IPS-20b (cell line): ENCODE measurements at regions not wholly inside any gene's neighbourhood (a gene's known extent, or its start where the extent isn't known, plus 50 kb on each side); places are given as distances from the start of the nearest gene placed in this dataset.

Source experiments
- H3K27ac ChIP-seq: one replicate; pipeline ENCODE4 v1.5.1; 2013; ENCODE audit warnings: low read length
- H3K27me3 ChIP-seq: 2 replicates; pipeline ENCODE4 v1.6.1; 2013; ENCODE audit warnings: mild to moderate bottlenecking, low read length, inconsistent platforms; ENCODE audit not compliant: insufficient read depth
- H3K36me3 ChIP-seq: 2 replicates; pipeline ENCODE4 v1.6.1; 2013; ENCODE audit warnings: low read depth, mild to moderate bottlenecking, inconsistent platforms, low read length, moderate library complexity; ENCODE audit not compliant: insufficient read depth
- H3K4me1 ChIP-seq: 2 replicates; pipeline ENCODE4 v1.6.1; 2013; ENCODE audit warnings: mild to moderate bottlenecking, control low read depth, inconsistent platforms, low read length, moderate library complexity; ENCODE audit not compliant: insufficient read depth
- H3K4me3 ChIP-seq: 2 replicates; pipeline ENCODE4 v1.5.1; 2013; ENCODE audit warnings: mild to moderate bottlenecking, low read length, inconsistent platforms
- H3K9ac ChIP-seq: 2 replicates; pipeline ENCODE4 v1.6.1; 2013; ENCODE audit warnings: low read depth, mild to moderate bottlenecking, inconsistent platforms, low read length, moderate library complexity
- H3K9me3 ChIP-seq: 2 replicates; pipeline ENCODE4 v1.6.1; 2013; ENCODE audit warnings: mild to moderate bottlenecking, low read depth, low read length, inconsistent platforms; ENCODE audit not compliant: insufficient read depth

- Histone ChIP-seq H3K27ac (no peak overlapping the region), H3K4me1 (peaks cover 8% of the 10 kb centered on the region), H3K9me3 (no peaks in the 10 kb centered on the region), H3K27me3 (peaks cover 3% of the 10 kb centered on the region; the same call in 1 of the 2 replicates), H3K9ac (no peak overlapping the region), H3K36me3 (no peaks in the 10 kb centered on the region), H3K4me3 (no peak overlapping the region)
Measured at GRCh38 chr3:137469263-137469662, 294.9 kb upstream of the SOX14 start.

GRCh38 chr3:137471130-137471529 lies 293.0 kb upstream of the SOX14 start:
- Histone ChIP-seq H3K4me3 (no peak overlapping the region), H3K36me3 (no peaks in the 10 kb centered on the region), H3K4me1 (peaks cover 8% of the 10 kb centered on the region), H3K27me3 (peaks cover 3% of the 10 kb centered on the region; the same call in 1 of the 2 replicates), H3K9me3 (no peaks in the 10 kb centered on the region), H3K27ac (no peak overlapping the region), H3K9ac (no peak overlapping the region)

GRCh38 chr3:137471558-137472204 lies 292.4 kb upstream of the SOX14 start:
- Histone ChIP-seq H3K9me3 (no peaks in the 10 kb centered on the region), H3K36me3 (no peaks in the 10 kb centered on the region), H3K27ac (no peak overlapping the region), H3K9ac (no peak overlapping the region), H3K4me3 (no peak overlapping the region), H3K27me3 (peaks cover 3% of the 10 kb centered on the region; the same call in 1 of the 2 replicates), H3K4me1 (peaks cover 8% of the 10 kb centered on the region)

- H3K9ac ChIP-seq = no peak overlapping the region
- no peak overlapping the region for H3K27ac ChIP-seq
- no peaks in the 10 kb centered on the region for H3K36me3 ChIP-seq
- no peak overlapping the region for H3K4me3 ChIP-seq
- H3K4me1 ChIP-seq = no peaks in the 10 kb centered on the region
- no peaks in the 10 kb centered on the region for H3K27me3 ChIP-seq
- peaks cover 10% of the 10 kb centered on the region; the same call in 1 of the 2 replicates for H3K9me3 ChIP-seq
Measured at GRCh38 chr3:137477614-137478013, 286.5 kb upstream of the SOX14 start.

- Histone ChIP-seq H3K36me3 (no peaks in the 10 kb centered on the region), H3K27ac (no peak overlapping the region), H3K4me3 (no peak overlapping the region), H3K9ac (no peak overlapping the region), H3K4me1 (no peaks in the 10 kb centered on the region), H3K9me3 (no peaks in the 10 kb centered on the region), H3K27me3 (no peaks in the 10 kb centered on the region)
Measured at GRCh38 chr3:137509354-137510045, 254.6 kb upstream of the SOX14 start.

DNA sequence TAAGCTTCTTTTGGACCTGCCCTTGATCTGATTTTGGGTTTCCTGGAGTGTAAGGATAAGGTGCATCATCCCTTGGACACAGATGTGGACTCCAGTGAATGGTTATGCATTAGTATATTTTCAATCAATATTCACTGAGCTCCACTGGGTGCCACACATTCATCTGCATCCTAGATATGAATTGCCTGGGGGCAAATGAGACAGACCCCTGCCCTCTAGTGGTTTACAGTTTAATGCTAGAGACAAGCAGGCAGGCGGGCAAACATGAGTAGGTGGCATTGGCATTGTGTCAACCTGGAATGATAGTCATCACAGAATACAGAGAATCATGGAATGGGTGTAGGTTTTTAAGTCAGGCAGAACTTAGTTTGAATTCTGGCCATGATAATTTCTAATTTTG lies 252.5 kb upstream of the SOX14 start:
- no peaks in the 10 kb centered on the region for H3K36me3 ChIP-seq
- H3K4me1 ChIP-seq = no peaks in the 10 kb centered on the region
- H3K27ac ChIP-seq = no peak overlapping the region
- H3K9ac ChIP-seq = no peak overlapping the region
- no peaks in the 10 kb centered on the region for H3K9me3 ChIP-seq
- H3K4me3 ChIP-seq = no peak overlapping the region
- no peaks in the 10 kb centered on the region for H3K27me3 ChIP-seq

DNA sequence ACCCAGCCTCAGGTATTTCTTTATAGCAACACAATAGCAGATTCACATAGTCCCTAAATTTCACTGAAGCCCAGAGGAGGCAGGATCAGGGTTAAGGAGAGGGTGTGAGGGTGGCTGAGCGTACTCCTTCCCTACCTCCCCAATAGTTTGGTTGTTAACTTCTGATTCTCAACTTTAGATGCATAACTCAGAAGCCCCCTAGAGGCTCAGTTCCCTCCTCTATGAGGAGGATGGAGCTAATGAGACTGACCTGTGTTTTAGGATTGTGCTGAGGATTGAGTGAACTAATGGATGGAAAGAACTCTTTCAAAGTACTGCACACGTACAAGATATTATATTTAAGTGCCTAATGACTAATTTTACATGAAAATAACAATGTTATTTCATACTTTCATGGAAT lies 249.3 kb upstream of the SOX14 start:
- H3K4me3 ChIP-seq = no peak overlapping the region
- no peaks in the 10 kb centered on the region for H3K4me1 ChIP-seq
- H3K36me3 ChIP-seq = no peaks in the 10 kb centered on the region
- no peaks in the 10 kb centered on the region for H3K9me3 ChIP-seq
- no peak overlapping the region for H3K9ac ChIP-seq
- no peak overlapping the region for H3K27ac ChIP-seq
- H3K27me3 ChIP-seq = no peaks in the 10 kb centered on the region

DNA sequence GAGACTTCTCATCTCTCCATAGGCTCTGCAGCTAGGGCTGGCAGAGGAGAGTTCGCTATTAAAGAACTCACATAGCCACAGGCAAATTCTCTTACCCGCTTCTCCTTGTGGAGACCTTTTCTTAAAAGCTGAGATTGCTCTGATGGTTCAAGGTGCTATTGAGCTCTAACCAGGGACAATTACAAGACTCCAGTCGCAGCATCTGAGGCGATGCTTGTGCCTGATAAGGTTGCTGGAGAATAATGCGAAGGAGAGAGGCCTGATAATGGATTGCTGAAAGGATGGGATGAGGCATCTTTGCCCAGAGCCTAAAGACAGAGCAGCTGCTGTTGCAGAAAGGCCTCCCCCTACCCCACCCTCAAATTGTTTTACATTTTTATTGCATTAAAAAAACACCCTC lies 244.5 kb upstream of the SOX14 start:
- Histone ChIP-seq H3K9me3 (no peaks in the 10 kb centered on the region), H3K4me1 (no peaks in the 10 kb centered on the region), H3K27ac (no peak overlapping the region), H3K4me3 (no peak overlapping the region), H3K9ac (no peak overlapping the region), H3K27me3 (no peaks in the 10 kb centered on the region), H3K36me3 (no peaks in the 10 kb centered on the region)

GRCh38 chr3:137524751-137525150 lies 239.4 kb upstream of the SOX14 start:
- Histone ChIP-seq H3K4me3 (no peak overlapping the region), H3K27ac (no peak overlapping the region), H3K27me3 (no peaks in the 10 kb centered on the region), H3K9me3 (no peaks in the 10 kb centered on the region), H3K36me3 (no peaks in the 10 kb centered on the region), H3K9ac (no peak overlapping the region), H3K4me1 (no peaks in the 10 kb centered on the region)

DNA sequence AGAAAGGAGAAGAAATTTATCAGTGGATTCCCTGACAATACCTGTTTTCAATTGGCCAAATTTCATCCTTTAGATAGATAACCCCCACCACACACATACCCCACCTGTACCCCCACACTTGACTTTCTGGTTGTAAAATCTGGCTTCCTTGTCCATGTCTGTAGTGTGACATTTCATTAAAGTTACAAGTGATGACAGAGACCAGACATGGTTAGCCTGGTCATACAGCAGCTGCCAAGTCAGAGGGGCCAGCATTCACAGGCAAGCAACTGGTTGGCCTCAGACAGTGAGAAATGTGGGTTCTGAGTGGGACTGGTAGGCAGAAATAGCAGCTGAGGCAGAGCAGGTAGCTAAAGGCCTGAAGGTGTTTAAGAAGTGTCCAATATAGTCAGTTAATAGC lies 238.6 kb upstream of the SOX14 start:
- no peak overlapping the region for H3K4me3 ChIP-seq
- H3K27me3 ChIP-seq = no peaks in the 10 kb centered on the region

GRCh38 chr3:137542049-137542448 lies 222.1 kb upstream of the SOX14 start:
- Histone ChIP-seq H3K4me1 (no peaks in the 10 kb centered on the region), H3K27ac (no peak overlapping the region), H3K9ac (no peak overlapping the region), H3K9me3 (no peaks in the 10 kb centered on the region; the same call in none of the 2 replicates), H3K4me3 (no peak overlapping the region), H3K36me3 (no peaks in the 10 kb centered on the region), H3K27me3 (peaks cover 20% of the 10 kb centered on the region; the same call in 1 of the 2 replicates)

More for the DNA sequence above, 238.6 kb upstream of the SOX14 start:
- Histone ChIP-seq H3K27ac (no peak overlapping the region), H3K36me3 (no peaks in the 10 kb centered on the region), H3K9ac (no peak overlapping the region), H3K9me3 (no peaks in the 10 kb centered on the region), H3K4me1 (no peaks in the 10 kb centered on the region)

GRCh38 chr3:137554242-137554641 lies 209.9 kb upstream of the SOX14 start:
- H3K4me1 ChIP-seq = no peaks in the 10 kb centered on the region
- H3K27ac ChIP-seq = no peak overlapping the region
- H3K4me3 ChIP-seq = no peak overlapping the region
- no peaks in the 10 kb centered on the region; the same call in 1 of the 2 replicates for H3K27me3 ChIP-seq
- no peaks in the 10 kb centered on the region for H3K9me3 ChIP-seq
- no peaks in the 10 kb centered on the region for H3K36me3 ChIP-seq
- no peak overlapping the region for H3K9ac ChIP-seq
